ENCODE measurements at regions not wholly inside any gene's neighbourhood (a gene's known extent, or its start where the extent isn't known, plus 50 kb on each side); places are given as distances from the start of the nearest gene placed in this dataset.
A peak's percentile ranks its signal among the peaks of the same experiment; 100 is the strongest.

DNA sequence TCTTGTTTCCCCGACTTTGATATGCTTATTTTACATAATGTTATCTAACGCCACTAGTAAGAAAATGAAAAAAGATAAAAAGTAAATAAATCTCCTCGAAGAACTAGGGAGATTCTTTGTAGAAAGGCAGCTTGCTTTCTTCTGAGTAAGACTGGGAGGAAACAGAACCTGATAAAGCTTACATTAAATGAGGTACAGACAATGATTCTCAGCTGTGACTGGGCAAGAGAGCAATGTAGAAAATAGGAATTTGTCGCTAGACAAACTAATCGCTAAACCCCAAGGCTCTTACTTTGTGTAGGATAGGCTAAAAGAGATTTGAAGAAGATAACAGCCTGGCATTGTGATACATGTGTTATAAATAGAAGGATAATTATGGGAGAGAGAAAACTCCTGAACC, 919.0 kb upstream of the ALCAM start:
- no peak for DNase-seq

GRCh38 chr3:104452697-104453096, 914.0 kb upstream of the ALCAM start:
- DNase-seq = no peak

DNA sequence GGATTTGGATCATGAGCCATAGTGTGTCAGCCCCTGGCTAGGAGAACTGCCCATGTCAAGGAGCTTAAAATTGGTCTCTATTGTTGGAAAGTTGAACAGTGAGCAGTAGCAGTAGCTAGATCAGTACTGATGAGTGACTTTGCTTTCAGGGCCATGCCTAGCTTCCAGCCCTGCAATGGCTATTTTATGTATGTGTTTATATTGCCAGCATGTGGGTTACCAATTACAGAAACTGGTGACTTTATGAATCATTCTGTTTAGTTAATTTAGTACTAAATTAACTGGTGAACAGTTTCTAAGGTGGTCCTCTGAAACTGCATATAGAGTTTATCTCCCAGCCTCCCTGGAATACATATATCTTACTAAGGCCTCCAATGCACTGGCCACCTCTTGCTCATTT, 908.1 kb upstream of the ALCAM start:
- DNase-seq = no peak

GRCh38 chr3:104460477-104461406, 906.0 kb upstream of the ALCAM start:
- peak; percentile 29 for DNase-seq

DNA sequence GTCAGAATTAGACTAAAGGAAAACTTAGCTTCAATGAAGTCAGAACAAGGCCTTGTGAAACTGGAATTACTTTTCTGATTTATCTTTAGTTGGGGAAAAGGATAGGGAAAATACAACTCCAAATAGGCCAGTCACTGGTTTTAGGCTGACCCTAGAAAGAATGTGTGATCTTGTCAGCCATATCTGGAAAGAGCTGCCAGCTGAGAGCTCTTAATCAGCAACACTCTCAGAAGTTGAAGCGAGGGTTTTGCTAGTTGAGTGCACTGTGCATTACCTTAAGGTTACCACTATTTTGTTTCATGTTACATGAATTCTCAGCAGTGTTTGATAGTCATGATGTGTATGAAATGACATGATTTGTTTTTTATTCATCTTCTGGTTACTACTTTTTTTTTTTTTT, 905.3 kb upstream of the ALCAM start:
- no peak for DNase-seq

GRCh38 chr3:104472221-104472620, 894.5 kb upstream of the ALCAM start:
- DNase-seq = no peak

DNA sequence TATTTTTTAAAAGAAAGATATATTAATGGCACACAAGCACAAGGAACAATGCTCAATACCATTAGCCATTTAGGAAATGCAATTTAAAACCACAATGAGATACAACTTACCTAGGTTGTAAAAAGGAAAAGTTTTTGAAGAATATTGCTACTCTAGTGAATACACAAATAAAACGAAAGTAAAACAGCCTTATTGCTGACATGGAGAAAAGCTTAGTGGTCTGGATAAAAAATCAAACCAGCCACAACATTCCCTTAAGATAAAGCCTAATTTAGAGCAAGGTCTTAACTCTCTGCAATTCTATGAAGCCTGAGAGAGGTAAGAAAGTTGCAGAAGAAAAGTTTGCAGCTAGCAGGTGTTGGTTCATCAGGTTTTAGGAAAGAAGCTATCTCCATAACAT, 892.7 kb upstream of the ALCAM start:
- no peak for DNase-seq

- no peak for DNase-seq
Measured at GRCh38 chr3:104503022-104503421, 863.7 kb upstream of the ALCAM start.

DNA sequence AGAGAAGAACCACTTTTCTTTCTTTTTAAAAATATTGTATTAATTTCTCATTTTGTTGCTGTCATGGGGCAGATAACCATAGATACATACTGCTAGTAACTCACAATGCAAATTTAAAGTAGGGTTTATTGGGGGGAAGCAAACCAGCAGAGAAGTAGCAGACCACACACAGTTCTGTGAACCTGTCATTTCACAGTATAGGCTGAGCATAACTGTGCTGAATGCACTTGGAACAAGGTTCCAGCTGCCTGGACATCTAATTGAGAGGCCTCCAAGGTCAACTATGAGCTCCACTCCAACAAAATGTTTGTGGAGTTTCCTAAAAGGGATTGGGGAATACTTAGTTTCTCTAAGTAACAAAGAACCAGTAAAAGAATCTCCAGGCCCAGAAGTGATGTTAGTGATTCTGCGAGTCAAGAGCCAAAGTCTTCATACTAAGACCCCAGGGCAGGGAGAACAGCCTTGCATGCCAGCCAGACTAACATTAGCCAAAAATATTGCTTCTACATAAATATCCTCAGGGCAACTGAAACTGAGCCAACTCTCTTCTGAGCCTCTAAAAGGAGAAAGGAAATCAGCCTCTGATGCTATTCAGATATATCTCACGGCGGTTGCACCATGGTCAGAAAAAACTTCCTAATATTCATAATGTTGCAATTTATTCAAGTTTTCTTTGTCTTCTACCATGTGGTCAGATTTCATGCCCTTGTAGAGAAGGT, 856.4 kb upstream of the ALCAM start:
- no peak for DNase-seq

DNA sequence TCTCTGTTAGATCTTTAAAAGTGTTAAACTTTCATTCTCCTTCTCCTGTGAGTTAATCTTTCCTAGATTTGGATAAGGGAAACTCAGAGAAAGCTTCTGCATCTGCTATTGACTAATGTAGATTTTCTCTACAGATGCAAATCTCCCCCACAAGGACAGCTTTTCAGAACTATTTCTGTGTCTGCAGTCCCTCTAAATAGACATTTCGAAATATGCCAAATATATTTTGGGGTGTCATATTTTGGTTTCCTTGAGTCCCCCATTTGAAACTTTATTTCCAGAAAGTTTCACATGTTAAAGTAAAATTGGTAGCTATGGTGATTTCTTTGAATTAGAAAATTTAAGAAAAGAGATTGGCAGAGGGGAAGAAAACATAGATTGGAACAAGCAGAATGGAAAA, 852.3 kb upstream of the ALCAM start:
- no peak for DNase-seq

DNA sequence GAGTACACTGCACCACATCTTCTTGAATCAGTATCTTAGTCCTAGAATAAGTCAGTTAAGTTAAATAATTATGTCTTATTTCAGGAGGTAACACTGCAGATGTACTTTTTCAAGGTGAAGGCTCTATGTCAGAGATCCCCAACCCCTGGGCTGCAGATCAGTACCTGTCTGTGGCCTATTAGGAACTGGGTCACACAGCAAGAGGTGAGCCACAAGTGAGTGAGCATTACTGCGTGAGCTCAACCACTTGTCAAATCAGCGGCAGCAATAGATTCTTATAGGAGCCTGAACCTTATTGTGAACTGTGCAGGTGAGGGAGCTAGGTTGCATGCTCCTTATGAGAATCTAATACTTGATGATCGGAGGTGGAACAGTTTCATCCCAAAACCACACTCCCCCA, 851.9 kb upstream of the ALCAM start:
- DNase-seq = no peak

DNA sequence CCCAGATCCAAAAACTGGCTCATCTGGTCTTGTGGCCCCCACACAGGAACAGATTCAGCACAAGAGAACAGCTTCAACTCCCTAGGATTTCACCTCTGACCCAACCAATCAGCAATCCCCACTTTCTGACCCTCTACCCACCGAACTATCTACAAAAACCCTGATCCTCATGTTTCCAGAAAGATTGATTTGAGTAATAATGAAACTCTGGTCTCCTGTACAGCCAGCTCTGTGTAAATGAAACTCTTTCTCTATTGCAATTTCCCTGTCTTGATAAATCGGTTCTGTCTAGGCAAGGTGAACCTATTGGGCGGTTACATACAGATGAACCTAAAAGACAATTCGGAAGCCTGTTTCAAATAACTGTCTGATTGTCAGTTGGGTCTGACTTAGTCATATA, 847.6 kb upstream of the ALCAM start:
- DNase-seq = no peak

GRCh38 chr3:104519468-104520227, 847.1 kb upstream of the ALCAM start:
- no peak for DNase-seq

GRCh38 chr3:104520228-104520655, 846.5 kb upstream of the ALCAM start:
- no peak for DNase-seq

DNA sequence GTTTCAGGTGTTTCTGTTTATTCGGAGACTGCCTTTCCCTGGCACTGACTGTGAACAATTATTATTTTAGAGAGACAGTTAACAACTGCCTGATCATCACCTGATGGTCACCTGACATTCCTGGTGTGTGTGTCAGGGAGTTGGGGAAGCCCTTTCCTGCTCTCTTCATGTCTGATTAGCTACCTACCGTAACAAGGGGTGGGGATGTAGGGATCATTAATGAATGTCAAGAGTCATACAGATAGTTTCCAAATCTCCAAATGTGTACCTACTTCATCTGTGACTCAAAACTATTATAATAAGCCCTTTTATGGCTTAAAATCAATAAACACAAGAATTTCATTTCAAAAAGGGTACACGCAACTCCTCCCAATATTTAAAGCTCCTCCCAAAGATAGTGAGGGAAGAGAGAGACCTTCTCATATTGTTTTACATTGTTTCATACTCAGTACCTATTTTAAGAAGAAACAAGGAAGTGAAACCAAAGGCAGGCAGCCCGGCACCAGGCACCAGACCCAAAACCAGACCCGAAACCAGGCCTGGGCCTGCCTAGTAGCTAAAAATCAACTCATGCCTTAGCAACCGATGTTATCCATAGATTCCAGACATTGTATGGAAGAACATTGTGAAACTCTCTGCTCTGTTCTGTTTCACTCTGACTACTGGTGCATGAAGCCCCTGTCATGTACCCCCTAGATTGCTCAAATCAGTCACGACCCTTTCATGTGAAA, 844.9 kb upstream of the ALCAM start:
- no peak for DNase-seq

GRCh38 chr3:104523136-104523535, 843.6 kb upstream of the ALCAM start:
- no peak for DNase-seq

DNA sequence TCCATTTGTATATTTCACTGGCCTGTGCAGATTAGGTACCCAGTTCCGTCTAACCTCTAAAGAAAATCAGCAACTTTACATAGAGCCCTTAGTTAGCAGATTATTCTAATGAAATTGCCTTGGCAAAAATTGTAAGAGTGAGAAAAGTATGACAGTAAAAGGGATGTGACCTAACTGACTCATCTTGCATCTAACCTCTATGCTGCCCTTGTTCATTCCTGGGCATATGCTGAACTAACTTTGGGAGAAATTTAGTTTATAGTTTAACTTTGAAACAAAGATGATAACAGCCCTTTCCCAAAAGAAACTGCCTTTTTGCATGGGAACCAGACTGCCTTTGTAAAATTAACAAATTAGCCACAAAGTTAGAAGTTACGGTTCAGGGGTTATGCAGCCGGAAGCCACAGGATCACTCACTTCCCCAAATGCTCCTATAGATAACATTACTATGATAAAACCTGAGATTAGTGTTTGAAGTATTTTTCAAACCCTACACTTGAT, 839.8 kb upstream of the ALCAM start:
- DNase-seq = no peak

- DNase-seq = no peak
Measured at GRCh38 chr3:104530934-104531333, 835.8 kb upstream of the ALCAM start.

GRCh38 chr3:104536715-104537114, 830.0 kb upstream of the ALCAM start:
- DNase-seq = no peak

DNA sequence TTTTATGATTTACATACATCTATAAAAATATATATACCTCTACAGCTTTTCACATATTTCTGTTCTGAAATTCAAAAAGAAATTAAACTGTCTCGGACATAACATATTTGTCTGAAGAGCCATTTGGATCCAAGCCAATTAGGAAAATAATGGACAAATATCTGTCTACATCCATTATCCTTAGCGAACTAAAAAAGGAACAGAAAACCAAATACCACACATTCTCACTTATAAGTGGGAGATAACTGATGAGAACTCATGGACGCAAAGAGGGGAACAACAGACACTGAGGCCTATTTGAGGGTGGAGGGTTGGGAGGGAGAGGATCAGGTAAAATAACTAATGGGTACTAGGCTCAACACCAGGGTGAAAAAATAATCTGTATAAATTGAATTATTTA, 829.4 kb upstream of the ALCAM start:
- no peak for DNase-seq

DNA sequence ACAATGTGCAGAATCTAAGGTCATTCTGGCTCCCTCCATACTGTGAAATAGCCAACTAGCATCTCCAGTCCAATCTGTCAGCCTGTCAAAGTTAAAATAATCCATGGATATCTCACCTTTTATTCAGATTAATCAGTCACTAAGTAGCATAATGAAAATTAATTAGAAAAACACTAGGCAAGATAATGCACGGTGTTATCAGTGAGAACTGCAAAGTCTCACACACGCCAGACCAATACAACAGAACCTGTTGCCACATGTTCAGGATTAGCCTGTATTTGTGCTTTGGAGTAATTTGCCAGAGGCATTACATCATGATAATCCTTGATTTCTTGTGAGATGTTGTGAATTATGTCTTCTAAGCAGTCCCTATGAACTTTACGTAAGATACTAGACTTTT, 820.4 kb upstream of the ALCAM start:
- DNase-seq = no peak

- DNase-seq = peak; percentile 34
Measured at GRCh38 chr3:104547031-104547430, 819.7 kb upstream of the ALCAM start.

GRCh38 chr3:104548401-104548800, 818.3 kb upstream of the ALCAM start:
- DNase-seq = no peak
